H1 (cell line): ENCODE measurements at regions not wholly inside any gene's neighbourhood (a gene's known extent, or its start where the extent isn't known, plus 50 kb on each side); places are given as distances from the start of the nearest gene placed in this dataset.

Source experiments
- CTCF ChIA-PET: fragments of 300-600 bp; sonication (Branson Sonifier 250); formaldehyde crosslinking; loops from one replicate; lab custom pipeline; 2021; ENCODE audit not compliant: partially characterized antibody; lab: Charles Lee
- POLR2A ChIA-PET: fragments of 300-600 bp; sonication (Branson Sonifier 250); formaldehyde crosslinking; loops from one replicate; lab custom pipeline; 2021; ENCODE audit warnings: inconsistent platforms; ENCODE audit not compliant: partially characterized antibody; lab: Charles Lee
- DNase-seq, 2 experiments: peaks; one replicate each; pipeline versions ENCODE4 v3.0.0 to v3.0.0-alpha.2; 2010 to 2022; ENCODE audit warnings: low spot score in 2 of 2, low read depth in 1 of 2, mixed read lengths in 1 of 2
- FAIRE-seq: peaks from 2 replicates; lab custom pipeline; 2011; peaks lifted over from hg19 to GRCh38; lab: Jason Lieb, UNC
- H2AFZ ChIP-seq: 2 replicates; pipeline ENCODE4 v1.8.1; 2012; ENCODE audit warnings: low read length, inconsistent platforms
- H2AK5ac ChIP-seq: 2 replicates; pipeline ENCODE4 v1.6.1; 2013; ENCODE audit warnings: low read depth, low read length
- H2BK120ac ChIP-seq: replicated peaks from 2 replicates; pipeline ENCODE3; 2013; ENCODE audit warnings: low read depth, low read length, inconsistent platforms
- H2BK12ac ChIP-seq: 2 replicates; pipeline ENCODE4 v1.6.1; 2013; ENCODE audit warnings: low read depth, low read length
- H2BK15ac ChIP-seq: 2 replicates; pipeline ENCODE4 v1.6.1; 2013; ENCODE audit warnings: low read length
- H2BK20ac ChIP-seq: 2 replicates; pipeline ENCODE4 v1.6.1; 2013; ENCODE audit warnings: low read length
- H2BK5ac ChIP-seq: 2 replicates; pipeline ENCODE4 v1.6.1; 2013; ENCODE audit warnings: low read depth, low read length
- H3K14ac ChIP-seq: 2 replicates; pipeline ENCODE4 v1.6.1; 2013; ENCODE audit warnings: inconsistent platforms; ENCODE audit not compliant: insufficient read length
- H3K18ac ChIP-seq: 2 replicates; pipeline ENCODE4 v1.6.1; 2013; ENCODE audit warnings: low read length; ENCODE audit errors: extremely low read depth
- H3K23ac ChIP-seq: 2 replicates; pipeline ENCODE4 v1.6.1; 2013; ENCODE audit warnings: inconsistent platforms; ENCODE audit not compliant: insufficient read length
- H3K23me2 ChIP-seq: 2 replicates; pipeline ENCODE4 v1.6.1; 2013; ENCODE audit warnings: low read depth, low read length
- H3K27ac ChIP-seq: 2 replicates; pipeline ENCODE4 v1.6.1; 2011; ENCODE audit warnings: low read depth, low read length, inconsistent platforms
- H3K27me3 ChIP-seq, 4 experiments: replicated peaks in 1 of 4; 1 replicate in 1 of 4; 2 replicates in 3 of 4; pipeline versions ENCODE4 v1.6.1 to v1.8.1; 2011 to 2013; ENCODE audit warnings: low read length in 3 of 4, mild to moderate bottlenecking in 3 of 4, inconsistent platforms in 2 of 4, mixed read lengths in 2 of 4, moderate library complexity in 1 of 4; ENCODE audit not compliant: control insufficient read depth in 3 of 4, insufficient read depth in 3 of 4; ENCODE audit errors: extremely low read depth in 1 of 4
- H3K36me3 ChIP-seq, 4 experiments: 2 replicates each; pipeline versions ENCODE4 v1.6.1 to v1.8.1; 2011 to 2013; ENCODE audit warnings: mild to moderate bottlenecking in 4 of 4, low read length in 3 of 4, moderate library complexity in 2 of 4, control low read depth in 1 of 4, inconsistent platforms in 1 of 4; ENCODE audit not compliant: insufficient read depth in 4 of 4, control insufficient read depth in 2 of 4
- H3K4ac ChIP-seq: replicated peaks from 2 replicates; pipeline ENCODE3; 2013; ENCODE audit warnings: low read length, low read depth, mixed read lengths, inconsistent platforms; ENCODE audit not compliant: insufficient read length
- H3K4me1 ChIP-seq, 4 experiments: replicated peaks in 1 of 4; 1 replicate in 1 of 4; 2 replicates in 3 of 4; pipeline versions ENCODE4 v1.6.1 to v1.8.1; 2011 to 2013; ENCODE audit warnings: low read length in 3 of 4, inconsistent platforms in 2 of 4, mixed read lengths in 1 of 4; ENCODE audit not compliant: insufficient read depth in 4 of 4, control insufficient read depth in 3 of 4
- H3K4me2 ChIP-seq, 2 experiments: 2 replicates each; pipeline versions ENCODE4 v1.6.1 to v1.8.1; 2011 to 2013; ENCODE audit warnings: low read depth in 2 of 2, low read length in 2 of 2, control low read depth in 1 of 2, inconsistent platforms in 1 of 2, mild to moderate bottlenecking in 1 of 2; ENCODE audit not compliant: insufficient read depth in 1 of 2
- H3K4me3 ChIP-seq, 4 experiments: fragments of 200-600, 300-600 bp in 1 of 4; sonication (generic), shearing (Covaris generic), sonication (Bioruptor Twin) in 1 of 4; 2 replicates each; pipeline versions ENCODE4 v1.5.1 to v1.8.1; 2011 to 2016; ENCODE audit warnings: low read length in 4 of 4, low read depth in 3 of 4, control low read depth in 2 of 4, inconsistent platforms in 2 of 4, mild to moderate bottlenecking in 2 of 4, mixed read lengths in 1 of 4, moderate library complexity in 1 of 4; ENCODE audit not compliant: insufficient read depth in 2 of 4; ENCODE audit errors: extremely low read depth in 1 of 4
- H3K56ac ChIP-seq: replicated peaks from 2 replicates; pipeline ENCODE3; 2013; ENCODE audit warnings: low read depth, mild to moderate bottlenecking, mixed read lengths, low read length, inconsistent platforms; ENCODE audit not compliant: insufficient read length
- H3K79me1 ChIP-seq: 2 replicates; pipeline ENCODE4 v1.6.1; 2013; ENCODE audit warnings: low read depth, low read length, control low read depth
- H3K79me2 ChIP-seq, 2 experiments: 2 replicates each; pipeline versions ENCODE4 v1.6.1 to v1.8.1; 2012 to 2013; ENCODE audit warnings: low read length in 2 of 2, mild to moderate bottlenecking in 2 of 2, inconsistent platforms in 1 of 2; ENCODE audit not compliant: insufficient read depth in 2 of 2, control insufficient read depth in 1 of 2
- H3K9ac ChIP-seq, 4 experiments: replicated peaks in 1 of 4; 1 replicate in 1 of 4; 2 replicates in 3 of 4; pipeline versions ENCODE4 v1.6.1 to v1.8.1; 2011 to 2013; ENCODE audit warnings: low read depth in 3 of 4, low read length in 3 of 4, control low read depth in 2 of 4, mild to moderate bottlenecking in 2 of 4, moderate library complexity in 2 of 4, inconsistent platforms in 1 of 4; ENCODE audit errors: extremely low read depth in 1 of 4
- H3K9me3 ChIP-seq, 2 experiments: 2 replicates each; pipeline versions ENCODE4 v1.6.1 to v1.8.1; 2012 to 2013; ENCODE audit warnings: mild to moderate bottlenecking in 2 of 2, moderate library complexity in 2 of 2, control low read depth in 1 of 2, inconsistent platforms in 1 of 2, low read depth in 1 of 2, low read length in 1 of 2, mixed read lengths in 1 of 2; ENCODE audit not compliant: insufficient read depth in 2 of 2
- H4K20me1 ChIP-seq, 2 experiments: replicated peaks in 1 of 2; 2 replicates each; pipeline versions ENCODE3 to v1.8.1; 2011 to 2013; ENCODE audit warnings: inconsistent platforms in 2 of 2, low read length in 2 of 2, mild to moderate bottlenecking in 1 of 2; ENCODE audit not compliant: insufficient read depth in 2 of 2, control insufficient read depth in 1 of 2
- H4K5ac ChIP-seq: 2 replicates; pipeline ENCODE4 v1.6.1; 2013; ENCODE audit warnings: low read length, low read depth, mixed read lengths, inconsistent platforms; ENCODE audit not compliant: insufficient read length
- H4K8ac ChIP-seq: 2 replicates; pipeline ENCODE4 v1.8.0; 2013; ENCODE audit warnings: mild to moderate bottlenecking, moderate library complexity, low read length, inconsistent platforms; ENCODE audit not compliant: insufficient read depth; ENCODE audit errors: extremely low read depth
- H4K91ac ChIP-seq: replicated peaks from 2 replicates; pipeline ENCODE3; 2013; ENCODE audit warnings: low read length, mixed read lengths, inconsistent platforms; ENCODE audit not compliant: insufficient read length
- ASH2L ChIP-seq: fragments of 200-600, 300-600 bp; sonication (generic); IDR thresholded peaks from one replicate; pipeline ENCODE4 v1.7.1; 2017; ENCODE audit warnings: low read length
- BACH1 ChIP-seq: IDR thresholded peaks from 2 replicates; pipeline ENCODE4 v1.6.1; 2012; ENCODE audit warnings: low read length, improper control_type of control experiment
- CHD2 ChIP-seq: IDR thresholded peaks from 2 replicates; pipeline ENCODE4 v1.6.1; 2012; ENCODE audit warnings: low read length, improper control_type of control experiment
- CREB1 ChIP-seq: IDR thresholded peaks from 2 replicates; pipeline ENCODE4 v1.6.1; 2012; ENCODE audit warnings: inconsistent platforms
- EZH2 ChIP-seq: fragments of 200-600 bp; sonication (generic); IDR thresholded peaks from 2 replicates; pipeline ENCODE4 v1.7.1; 2012; ENCODE audit warnings: low read depth, mild to moderate bottlenecking, moderate library complexity, low read length, inconsistent platforms; ENCODE audit not compliant: severe bottlenecking
- HDAC2 ChIP-seq, 2 experiments: fragments of 300-600 bp in 1 of 2; sonication (generic) in 1 of 2; IDR thresholded peaks; 2 replicates each; pipeline ENCODE4 v1.6.1; 2011 to 2012; ENCODE audit warnings: low read depth in 2 of 2, low read length in 2 of 2, mild to moderate bottlenecking in 2 of 2, moderate library complexity in 2 of 2, borderline replicate concordance in 1 of 2, inconsistent platforms in 1 of 2
- MAFK ChIP-seq: IDR thresholded peaks from 2 replicates; pipeline ENCODE4 v1.6.1; 2012; ENCODE audit warnings: low read depth, mild to moderate bottlenecking, improper control_type of control experiment, low read length
- NANOG ChIP-seq: IDR thresholded peaks from 2 replicates; pipeline ENCODE4 v1.6.1; 2011; ENCODE audit warnings: low read length, low read depth, mild to moderate bottlenecking, inconsistent platforms; ENCODE audit not compliant: insufficient read depth, poor library complexity, severe bottlenecking
- RBBP5 ChIP-seq: IDR thresholded peaks from 2 replicates; pipeline ENCODE4 v1.7.1; 2012; ENCODE audit warnings: low read depth, mild to moderate bottlenecking, inconsistent platforms, low read length, moderate library complexity, borderline replicate concordance
- RFX5 ChIP-seq: IDR thresholded peaks from 2 replicates; pipeline ENCODE4 v1.6.1; 2011; ENCODE audit warnings: low read depth, low read length, improper control_type of control experiment, borderline replicate concordance
- RNF2 ChIP-seq: fragments of 200-900, 300-1000 bp; sonication (generic); IDR thresholded peaks from 2 replicates; pipeline ENCODE4 v1.7.1; 2016; ENCODE audit warnings: borderline replicate concordance, low read depth, mild to moderate bottlenecking, antibody characterized with exemption, low read length; ENCODE audit not compliant: poor library complexity, severe bottlenecking; ENCODE audit errors: missing control alignments
- SUZ12 ChIP-seq: fragments of 200-600 bp; sonication (generic); IDR thresholded peaks from 2 replicates; pipeline ENCODE4 v1.6.1; 2012; ENCODE audit warnings: mild to moderate bottlenecking, inconsistent platforms, low read length, moderate library complexity, mixed read lengths
- WGBS, 2 experiments: shearing (Covaris generic) in 1 of 2; methylation state at CpG; one replicate each; pipeline versions ENCODE4 v1.1.6 to v1.1.7; 2013 to 2015; ENCODE audit warnings: low lambda C conversion rate in 2 of 2, mixed read lengths in 2 of 2, inconsistent platforms in 1 of 2, low coverage in 1 of 2, missing lambda C conversion rate in 1 of 2; ENCODE audit not compliant: insufficient replicate concordance in 2 of 2, insufficient coverage in 1 of 2, insufficient read length in 1 of 2; ENCODE audit errors: extremely low coverage in 1 of 2, missing lambda C conversion rate in 1 of 2; 5-methylcytosine and 5-hydroxymethylcytosine counted together
- TF ChIP-seq, protein P1 (sequence below): IDR thresholded peaks from 2 replicates; pipeline ENCODE4 v1.6.1; 2012; ENCODE audit warnings: inconsistent platforms

DNA sequence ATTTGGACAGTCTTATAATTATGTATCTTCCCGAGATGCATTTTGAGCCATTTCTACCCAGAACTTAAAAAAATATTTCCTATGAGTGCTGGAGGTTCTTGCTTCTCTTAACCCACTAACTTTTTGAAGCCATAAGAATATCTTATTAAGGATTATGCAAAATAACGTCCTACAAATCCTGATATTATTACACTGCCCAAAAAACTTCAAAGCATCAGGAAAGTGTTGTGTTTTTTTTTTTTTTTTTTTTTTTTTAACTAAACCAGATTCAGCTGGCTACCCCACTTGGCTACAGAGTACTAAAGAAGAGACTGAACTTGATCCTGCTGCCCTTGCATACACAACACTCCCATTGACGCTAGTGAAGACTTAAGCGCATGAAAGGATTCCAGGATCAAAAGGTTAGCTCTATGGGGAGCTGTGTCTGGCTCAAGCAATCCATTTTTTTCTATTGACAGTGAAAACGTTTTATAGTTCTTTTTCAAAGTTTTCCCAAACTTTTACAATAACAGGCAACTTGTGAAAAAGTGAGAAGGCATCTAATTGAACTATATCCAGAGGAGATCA is 141.4 kb downstream of the KCNRG start:
- no peaks in the 10 kb centered on the region for H4K20me1 ChIP-seq
- H3K23me2 ChIP-seq: no peaks in the 10 kb centered on the region; the same call in 1 of the 2 replicates
- H3K14ac ChIP-seq: no peak overlapping the region
- WGBS, 2 experiments: 73% methylated on average over 5 of the region's 5 CpGs; no CpG with 5 or more reads in 1 of the 2 experiments
- no peak overlapping the region for H3K27ac ChIP-seq
- H3K4ac ChIP-seq: no peak overlapping the region
- H2BK15ac ChIP-seq: no peak overlapping the region
- H4K8ac ChIP-seq: no peak overlapping the region
- ChIA-PET POLR2A (no interaction called here), CTCF (interaction anchor here (0.6 to 1.0 kb wide), 2 partner anchors 30 to 887 kb away, joined by 3 read pairs; no protein-coding TSS in a partner anchor)
- no peaks in the 10 kb centered on the region for H3K79me2 ChIP-seq
- no peak overlapping the region for H3K4me2 ChIP-seq
- H3K56ac ChIP-seq: no peak overlapping the region
- H2BK12ac ChIP-seq: no peak overlapping the region
- H3K4me3 ChIP-seq: no peak overlapping the region
- no peak overlapping the region for H2BK20ac ChIP-seq
- H2BK5ac ChIP-seq: no peak overlapping the region
- no peak overlapping the region for H2AK5ac ChIP-seq
- H3K27me3 ChIP-seq: no peaks in the 10 kb centered on the region
- no peak overlapping the region for H3K9ac ChIP-seq
- no peak for DNase-seq
- no peak overlapping the region for H4K91ac ChIP-seq
- H3K36me3 ChIP-seq: no peaks in the 10 kb centered on the region
- H2BK120ac ChIP-seq: no peak overlapping the region
- H4K5ac ChIP-seq: no peak overlapping the region
- peaks cover 0 to 3% (median 0%) of the 10 kb centered on the region in 4 experiments; a peak in 1 of 7 replicates for H3K4me1 ChIP-seq
- H3K9me3 ChIP-seq: no peaks in the 10 kb centered on the region
- no peak overlapping the region for H3K23ac ChIP-seq
- no peak for FAIRE-seq
- no peak overlapping the region for H2AFZ ChIP-seq
- no peak overlapping the region for H3K18ac ChIP-seq
- H3K79me1 ChIP-seq: no peaks in the 10 kb centered on the region
- TF ChIP-seq RFX5 (no peak), CREB1 (no peak), MAFK (no peak), SUZ12 (no peak), CHD2 (no peak), HDAC2 (IDR thresholded peaks at IDR 0.05; ENCODE audit: borderline replicate concordance in 1 of 2, low read depth in 2 of 2, low read length in 2 of 2) (no peak), BACH1 (no peak), RNF2 (no peak), EZH2 (no peak), NANOG (no peak), ASH2L (no peak), RBBP5 (no peak)
- TF ChIP-seq, protein P1, sequence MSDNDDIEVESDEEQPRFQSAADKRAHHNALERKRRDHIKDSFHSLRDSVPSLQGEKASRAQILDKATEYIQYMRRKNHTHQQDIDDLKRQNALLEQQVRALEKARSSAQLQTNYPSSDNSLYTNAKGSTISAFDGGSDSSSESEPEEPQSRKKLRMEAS: no peak
